ENCODE measurements at regions not wholly inside any gene's neighbourhood (a gene's known extent, or its start where the extent isn't known, plus 50 kb on each side); places are given as distances from the start of the nearest gene placed in this dataset.

DNA sequence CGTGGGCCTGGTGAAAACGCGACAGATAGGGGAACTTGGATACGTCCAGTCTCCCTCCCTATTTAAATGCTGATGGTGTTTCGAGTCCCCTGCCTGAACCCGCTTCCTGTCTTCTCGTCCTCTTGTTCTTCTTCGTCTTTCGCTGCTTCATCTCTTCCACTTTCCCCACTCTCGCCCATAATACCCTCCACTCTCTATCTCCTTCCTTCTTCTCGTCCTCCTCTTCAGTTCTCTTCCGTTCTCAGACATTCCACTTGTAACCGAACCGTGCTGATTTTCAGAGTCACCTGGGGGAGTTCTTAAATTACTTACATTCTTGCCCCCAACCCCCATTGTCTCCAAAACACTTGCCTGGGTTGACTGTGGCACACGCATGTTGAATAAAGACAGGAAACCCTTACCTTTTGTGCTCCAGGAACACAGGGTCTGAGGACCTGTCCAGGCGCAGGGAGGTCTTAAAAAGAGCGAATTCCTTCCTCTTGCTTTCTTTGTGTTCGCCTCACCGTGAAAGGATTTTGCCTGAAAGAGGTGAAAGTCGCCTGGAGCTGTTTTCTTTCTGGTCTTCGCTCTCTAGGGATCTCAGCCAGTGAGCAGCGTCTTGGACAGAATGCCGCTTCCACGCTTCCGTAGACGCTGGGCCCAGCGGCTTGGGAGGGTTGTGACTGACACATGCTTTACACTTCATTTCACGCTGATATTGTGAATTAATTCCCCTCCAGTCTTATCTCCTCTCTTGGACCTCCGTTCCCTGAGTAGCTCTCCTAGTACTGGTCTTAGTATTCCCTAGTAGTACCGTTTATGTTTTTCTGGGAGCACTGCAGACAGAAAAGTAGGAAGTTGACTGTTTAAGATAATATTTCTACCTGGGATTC is 184.0 kb downstream of the GPX5 start:
- no peak for DNase-seq

GRCh38 chr6:28710466-28711191 is 184.9 kb downstream of the GPX5 start:
- DNase-seq: no peak

GRCh38 chr6:28711325-28711724 is 185.6 kb downstream of the GPX5 start:
- DNase-seq: no peak

- no peak for DNase-seq
These were observed 186.2 kb downstream of the GPX5 start for GRCh38 chr6:28711788-28712341.

DNA sequence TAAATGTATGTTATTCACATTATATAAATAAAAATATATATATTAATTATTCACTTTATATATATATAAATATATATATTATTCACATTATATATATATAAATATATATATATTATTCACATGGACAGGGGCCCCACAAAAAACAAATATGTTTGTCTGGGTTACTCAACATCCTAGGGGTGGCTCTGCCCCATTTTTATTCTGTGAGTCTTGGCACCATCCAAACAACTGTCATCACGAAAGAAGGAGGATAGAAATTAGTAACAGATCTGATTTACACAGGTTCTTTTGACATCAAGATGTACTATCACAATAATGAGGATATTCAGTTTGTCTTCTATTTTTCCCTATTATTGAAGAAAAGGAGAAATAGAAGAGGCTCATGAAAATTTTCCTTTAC is 187.3 kb downstream of the GPX5 start:
- DNase-seq: no peak

- no peak for DNase-seq
These were observed 193.7 kb downstream of the GPX5 start for GRCh38 chr6:28719275-28719940.

DNA sequence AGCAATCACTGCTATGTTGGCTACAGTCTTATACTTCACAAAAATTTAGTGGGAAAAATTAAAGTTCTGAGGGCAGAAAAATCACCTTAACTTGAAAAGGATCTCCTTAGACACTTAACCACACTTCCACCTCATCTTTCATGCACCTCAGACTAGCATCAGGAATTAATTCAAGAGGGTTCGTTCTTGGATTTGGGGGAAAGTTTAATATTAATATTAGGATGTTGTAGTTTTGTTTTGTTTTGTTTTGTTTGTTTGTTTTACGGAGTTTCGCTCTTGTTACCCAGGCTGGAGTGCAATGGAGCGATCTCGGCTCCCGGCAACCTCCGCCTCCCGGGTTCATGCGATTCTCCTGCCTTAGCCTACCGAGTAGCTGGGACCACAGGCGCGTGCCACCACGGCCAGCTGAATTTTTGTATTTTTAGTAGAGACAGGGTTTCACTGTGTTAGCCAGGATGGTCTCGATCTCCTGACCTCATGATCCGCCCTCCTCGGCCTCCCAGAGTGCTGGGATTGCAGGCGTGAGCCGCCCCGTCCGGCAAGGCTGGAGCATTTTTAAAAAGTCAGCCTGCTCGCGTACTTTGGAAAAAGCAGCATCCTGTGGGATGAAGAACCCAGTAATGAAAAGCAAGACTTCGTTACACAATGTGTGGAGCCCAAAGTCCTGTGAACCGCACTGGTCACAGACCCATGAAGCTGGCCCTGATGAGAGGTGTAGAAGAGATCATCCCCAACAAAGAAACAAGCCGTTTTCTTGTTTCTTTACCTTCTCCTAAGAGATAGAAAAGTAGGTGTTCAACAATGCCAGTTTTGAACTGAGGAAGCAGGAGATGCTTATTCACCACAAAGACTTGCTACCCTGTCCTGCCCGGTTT is 194.9 kb downstream of the GPX5 start:
- no peak for DNase-seq

GRCh38 chr6:28721372-28721771 is 195.7 kb downstream of the GPX5 start:
- no peak for DNase-seq

- DNase-seq: no peak
These were observed 198.7 kb downstream of the GPX5 start for GRCh38 chr6:28724395-28724794.

DNA sequence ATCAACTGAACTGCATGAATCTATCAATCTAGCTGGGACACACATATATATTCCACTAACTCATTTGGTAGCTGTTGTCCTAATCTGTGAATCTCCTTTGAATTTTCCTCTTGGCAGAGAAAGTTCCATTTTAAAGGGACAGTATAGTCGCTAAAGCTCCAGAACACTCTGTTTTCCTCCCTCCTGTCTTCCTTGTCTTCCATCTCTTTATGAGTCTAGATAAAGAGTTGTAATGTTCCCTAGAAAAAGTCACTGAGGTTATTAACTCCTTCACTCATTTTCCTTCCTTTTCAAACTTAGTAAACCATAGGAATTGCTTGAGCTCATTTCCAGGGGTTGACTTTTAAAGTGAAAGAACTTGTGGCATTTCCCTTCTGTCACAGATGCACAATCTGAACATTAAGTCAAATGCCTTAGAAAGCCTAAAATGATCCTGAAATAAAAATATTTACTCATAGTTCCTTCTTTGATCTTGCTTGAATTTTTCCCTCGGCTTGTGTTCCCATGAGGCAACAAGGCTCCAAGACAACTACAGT is 198.4 kb downstream of the TRIM27 start:
- DNase-seq: no peak

- DNase-seq: no peak
These were observed 197.9 kb downstream of the TRIM27 start for GRCh38 chr6:28725890-28726348.

DNA sequence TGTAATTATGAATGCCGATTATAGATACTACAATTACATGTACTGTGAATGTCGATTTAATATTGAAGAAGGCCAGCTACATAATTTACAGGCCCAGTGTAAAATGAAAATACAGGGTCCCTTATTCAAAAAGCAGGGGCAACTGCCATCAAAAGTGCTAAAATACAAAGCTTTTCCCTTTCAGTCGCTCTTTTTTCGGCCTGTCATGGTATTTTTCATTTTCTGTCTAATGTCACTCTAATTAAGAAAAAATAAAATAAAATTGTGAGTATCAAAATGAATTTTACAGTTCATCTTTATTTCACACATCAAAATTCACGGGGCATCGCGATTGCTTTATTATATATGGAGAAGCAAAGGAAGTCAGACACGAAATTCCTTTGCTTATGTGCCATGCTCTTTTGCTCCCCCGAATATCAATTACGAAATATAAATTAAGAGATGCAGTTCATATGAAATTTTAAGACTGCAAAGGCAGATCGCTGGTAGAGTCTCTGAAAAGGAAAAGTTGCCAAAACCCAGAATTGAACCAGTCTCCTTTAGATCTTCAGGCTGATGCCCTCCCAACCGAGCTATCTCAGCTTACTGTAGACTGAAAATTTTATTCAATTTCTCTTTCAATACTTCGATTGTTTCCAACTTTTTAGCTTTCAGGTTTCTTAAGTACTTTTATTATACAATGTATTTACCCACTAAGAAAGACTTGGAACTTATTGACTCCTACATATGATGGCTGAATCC is 197.0 kb downstream of the TRIM27 start:
- DNase-seq: no peak

DNA sequence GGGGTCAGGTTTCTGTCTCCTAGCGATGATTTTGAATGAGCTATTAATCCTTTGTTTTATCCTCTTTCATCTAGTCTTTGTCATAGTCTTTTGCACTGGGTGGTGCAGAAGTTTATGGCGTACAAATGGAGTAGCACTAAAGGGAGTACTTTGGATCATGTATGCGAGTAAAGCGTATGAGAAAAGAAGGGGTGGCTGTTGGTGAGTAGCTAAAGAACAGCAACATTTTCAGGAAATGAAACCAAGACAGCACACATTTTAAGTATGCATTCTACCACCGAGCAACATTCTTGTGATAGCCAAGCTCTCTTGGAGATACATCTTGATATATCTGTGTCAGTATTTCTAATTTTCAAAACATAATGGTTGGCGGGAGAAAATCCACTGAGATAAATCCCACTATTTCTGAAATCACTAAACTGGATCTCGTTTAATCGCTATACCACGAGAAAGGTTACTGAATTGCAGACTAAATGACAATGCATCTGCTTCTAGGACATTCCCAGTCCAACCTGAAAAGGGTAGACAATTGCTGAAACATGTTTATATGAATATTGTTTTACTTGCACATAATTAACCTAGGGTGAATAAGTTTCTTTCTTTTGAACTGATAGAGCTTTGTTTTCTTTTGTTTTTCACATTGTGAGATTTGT is 196.1 kb downstream of the TRIM27 start:
- no peak for DNase-seq

DNA sequence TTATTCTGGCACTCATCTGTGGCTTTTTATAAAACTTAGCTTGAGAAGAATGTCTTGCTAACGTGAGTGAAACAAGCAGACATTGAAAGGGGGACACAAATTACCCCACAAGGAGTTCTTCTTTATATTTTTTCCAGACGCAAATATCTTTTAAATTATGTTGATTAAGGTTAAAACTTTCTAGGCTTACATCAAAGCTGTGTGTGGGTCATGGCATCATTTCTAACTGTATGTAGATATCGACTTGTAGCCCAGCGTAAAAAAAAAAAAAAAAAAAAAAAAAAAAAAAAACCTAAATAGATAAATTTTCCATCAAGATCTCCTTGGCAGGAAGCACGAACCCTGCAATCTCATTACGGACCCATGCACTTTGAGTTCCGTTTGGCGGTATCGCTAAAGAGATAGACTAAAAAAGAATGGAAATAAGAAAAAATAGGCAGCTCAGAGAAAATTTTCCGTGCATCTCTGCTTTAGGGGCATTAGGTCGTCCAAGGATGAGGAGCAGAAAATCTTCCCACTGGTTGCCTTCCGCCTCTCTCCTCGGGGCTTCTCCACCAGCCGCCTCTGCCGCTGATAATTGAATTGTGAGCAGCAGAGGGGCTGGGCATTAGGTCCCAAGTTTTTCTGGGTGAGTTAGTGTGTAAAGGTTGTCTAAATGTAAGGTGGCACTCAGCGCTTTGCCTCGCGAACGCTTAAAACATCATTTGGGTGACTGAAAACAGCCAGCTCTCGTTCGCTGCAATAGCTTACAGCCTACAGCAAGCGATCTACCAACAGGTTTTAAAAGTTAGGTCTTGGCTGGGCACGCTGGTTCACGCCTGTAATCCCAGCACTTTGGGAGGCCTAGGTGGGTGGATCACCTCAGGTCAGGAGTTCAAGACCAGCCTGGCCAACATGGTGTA is 194.0 kb downstream of the TRIM27 start:
- DNase-seq: no peak

- DNase-seq: no peak
These were observed 191.7 kb downstream of the TRIM27 start for GRCh38 chr6:28732052-28732451.

GRCh38 chr6:28734443-28734959 is 189.3 kb downstream of the TRIM27 start:
- no peak for DNase-seq

DNA sequence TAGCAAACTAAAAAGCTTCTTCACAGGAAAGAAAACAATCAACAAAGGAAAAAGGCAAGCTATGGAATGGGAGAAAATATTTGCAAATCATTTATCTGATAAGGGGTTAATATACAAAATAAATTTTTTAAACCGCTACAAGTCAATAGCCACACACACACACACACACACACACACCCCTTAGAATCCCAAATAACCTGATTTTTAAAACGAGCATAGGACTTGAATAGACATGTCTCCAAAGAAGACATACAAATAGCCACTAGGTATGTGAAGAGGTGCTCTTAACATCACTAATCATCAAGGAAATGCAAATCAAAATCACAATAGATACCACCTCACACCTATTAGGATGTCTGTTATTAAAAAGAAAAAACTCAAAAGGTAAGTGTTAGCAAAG is 187.7 kb downstream of the TRIM27 start:
- DNase-seq: no peak

- DNase-seq: no peak
These were observed 185.9 kb downstream of the TRIM27 start for GRCh38 chr6:28737750-28738395.

DNA sequence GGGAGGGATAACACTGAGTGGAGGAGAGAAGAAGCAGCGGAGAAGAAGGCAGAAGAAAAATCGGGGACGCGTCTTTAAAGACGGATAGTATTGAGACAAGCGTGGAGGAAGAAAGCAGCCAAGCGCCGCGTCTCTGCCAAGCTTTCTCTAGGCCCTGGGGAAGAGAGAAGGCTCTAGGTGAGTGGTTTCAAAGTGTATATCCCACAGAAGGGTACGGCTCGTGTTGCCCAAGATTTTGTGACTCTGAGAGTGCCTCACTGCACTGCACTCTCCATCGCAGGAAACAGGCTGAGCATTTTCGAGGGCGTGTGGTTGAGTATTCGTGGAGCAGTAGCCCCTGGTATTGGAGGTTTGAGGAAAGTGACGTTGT is 185.4 kb downstream of the TRIM27 start:
- no peak for DNase-seq

Data from CD4-positive, alpha-beta T cell treated with Interleukin-17A for 1 hour (primary cell).